HG03039 (cell line): ENCODE measurements at regions not wholly inside any gene's neighbourhood (a gene's known extent, or its start where the extent isn't known, plus 50 kb on each side); places are given as distances from the start of the nearest gene placed in this dataset.

Source experiments
- ATAC-seq: cut with Tn5 transposase; IDR thresholded peaks from one replicate; pipeline ENCODE4 v1.9.1; 2021; ENCODE audit warnings: mild to moderate bottlenecking, moderate library complexity; ENCODE audit not compliant: unreplicated experiment

GRCh38 chr11:28773606-28774005 lies 665.4 kb downstream of the METTL15 start:
- no peak for ATAC-seq

- ATAC-seq = no peak
Observed at GRCh38 chr11:28770806-28771205, 662.6 kb downstream of the METTL15 start.

GRCh38 chr11:28767574-28767973 lies 659.4 kb downstream of the METTL15 start:
- no peak for ATAC-seq

GRCh38 chr11:28763876-28764275 lies 655.7 kb downstream of the METTL15 start:
- no peak for ATAC-seq

GRCh38 chr11:28763151-28763550 lies 655.0 kb downstream of the METTL15 start:
- ATAC-seq = no peak

- ATAC-seq = no peak
Observed at GRCh38 chr11:28760676-28761390, 652.6 kb downstream of the METTL15 start.

GRCh38 chr11:28759311-28759710 lies 651.1 kb downstream of the METTL15 start:
- no peak for ATAC-seq

- no peak for ATAC-seq
Observed at GRCh38 chr11:28757725-28758515, 649.7 kb downstream of the METTL15 start.

GRCh38 chr11:28756977-28757376 lies 648.8 kb downstream of the METTL15 start:
- ATAC-seq = no peak

GRCh38 chr11:28743061-28743550 lies 634.9 kb downstream of the METTL15 start:
- ATAC-seq = no peak

GRCh38 chr11:28739489-28740280 lies 631.5 kb downstream of the METTL15 start:
- no peak for ATAC-seq

- ATAC-seq = no peak
Observed at GRCh38 chr11:28738549-28738948, 630.4 kb downstream of the METTL15 start.

GRCh38 chr11:28736256-28736655 lies 628.1 kb downstream of the METTL15 start:
- ATAC-seq = no peak

- no peak for ATAC-seq
Observed at GRCh38 chr11:28735511-28735910, 627.3 kb downstream of the METTL15 start.

- no peak for ATAC-seq
Observed at GRCh38 chr11:28730889-28731288, 622.7 kb downstream of the METTL15 start.

GRCh38 chr11:28730336-28730735 lies 622.1 kb downstream of the METTL15 start:
- no peak for ATAC-seq

GRCh38 chr11:28729339-28729738 lies 621.2 kb downstream of the METTL15 start:
- ATAC-seq = no peak

- no peak for ATAC-seq
Observed at GRCh38 chr11:28728666-28729065, 620.5 kb downstream of the METTL15 start.

GRCh38 chr11:28727254-28727653 lies 619.1 kb downstream of the METTL15 start:
- ATAC-seq = no peak

- ATAC-seq = no peak
Observed at GRCh38 chr11:28726432-28726831, 618.2 kb downstream of the METTL15 start.

- no peak for ATAC-seq
Observed at GRCh38 chr11:28715726-28716125, 607.5 kb downstream of the METTL15 start.
